T-helper 1 cell treated with Interleukin-12 subunit alpha and Interleukin-12 subunit beta and Interleukin-4 antibody, amounts not matched to agents 30 ng/mL and 1 ng/mL, for 36 hours (primary cell): ENCODE measurements at regions not wholly inside any gene's neighbourhood (a gene's known extent, or its start where the extent isn't known, plus 50 kb on each side); places are given as distances from the start of the nearest gene placed in this dataset.

ENCODE experiments used
- intact Hi-C: fragments of 100-400 bp; cut with micrococcal nuclease; formaldehyde crosslinking; loops from one replicate; pipeline ENCODE4 v1.15.1; 2024

- intact Hi-C loops = no loop called here
These were observed 57.4 kb upstream of the CCDC167 start for GRCh38 chr6:37556881-37557644.

DNA sequence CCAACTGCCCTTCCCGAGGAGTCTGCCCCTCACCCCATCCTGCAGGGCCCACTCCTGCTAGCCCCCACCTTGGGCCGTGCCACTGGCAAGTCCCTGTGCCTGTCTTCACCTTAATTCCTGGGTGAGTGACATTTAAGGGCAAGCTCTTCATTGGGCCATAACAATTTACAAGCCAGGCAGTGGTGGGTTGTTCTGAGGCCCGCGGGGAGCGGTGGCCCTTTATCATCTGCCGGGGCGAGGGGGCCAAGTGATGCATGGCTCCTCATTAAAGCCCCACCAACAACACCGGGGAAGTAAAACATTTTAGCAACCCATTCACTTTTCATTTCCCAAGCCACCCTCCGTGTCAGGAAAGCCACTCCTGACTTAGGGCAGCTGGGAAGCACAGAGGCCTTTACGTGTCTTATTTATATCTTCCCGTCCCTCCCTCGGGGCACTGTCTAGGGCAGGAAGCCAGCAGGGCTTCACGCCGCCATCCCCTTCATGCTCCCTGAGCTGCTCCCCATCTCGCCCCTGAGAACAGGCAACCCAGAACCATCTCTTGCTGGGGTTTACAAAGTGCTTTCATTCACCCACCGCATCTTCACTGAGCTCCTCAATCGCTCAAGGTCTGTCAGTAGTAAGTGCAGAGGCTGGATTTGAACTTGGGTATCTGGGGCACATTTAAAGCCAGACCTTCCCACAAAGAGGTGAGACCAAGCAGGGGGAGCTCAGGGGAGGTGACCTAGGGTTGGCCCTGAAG lies 55.5 kb upstream of the CCDC167 start:
- intact Hi-C loops = no loop called here

GRCh38 chr6:37554480-37554819 lies 54.8 kb upstream of the CCDC167 start:
- intact Hi-C loops = no loop called here

GRCh38 chr6:37552267-37552666 lies 52.6 kb upstream of the CCDC167 start:
- intact Hi-C loops = no loop called here

GRCh38 chr6:37551867-37552266 lies 52.2 kb upstream of the CCDC167 start:
- intact Hi-C loops = no loop called here

DNA sequence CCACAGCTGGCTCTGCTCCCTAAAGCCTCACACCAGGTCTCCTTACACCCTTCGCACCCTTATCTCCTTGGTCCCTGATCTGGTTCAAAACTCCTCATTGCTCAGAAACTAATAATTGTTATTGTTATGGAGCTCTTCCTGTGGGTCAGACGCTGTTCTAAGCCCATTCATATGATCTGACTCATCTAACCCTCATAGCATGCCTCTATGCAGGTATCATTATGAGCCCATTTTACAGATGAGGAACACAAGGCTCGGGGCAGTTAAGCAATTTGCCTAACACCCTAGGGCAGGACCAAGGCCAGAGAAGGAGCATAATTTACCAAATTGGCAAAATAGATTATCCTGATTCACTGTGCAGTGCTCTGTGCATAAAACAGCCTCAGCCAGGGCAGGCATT lies 51.8 kb upstream of the CCDC167 start:
- intact Hi-C loops = no loop called here

DNA sequence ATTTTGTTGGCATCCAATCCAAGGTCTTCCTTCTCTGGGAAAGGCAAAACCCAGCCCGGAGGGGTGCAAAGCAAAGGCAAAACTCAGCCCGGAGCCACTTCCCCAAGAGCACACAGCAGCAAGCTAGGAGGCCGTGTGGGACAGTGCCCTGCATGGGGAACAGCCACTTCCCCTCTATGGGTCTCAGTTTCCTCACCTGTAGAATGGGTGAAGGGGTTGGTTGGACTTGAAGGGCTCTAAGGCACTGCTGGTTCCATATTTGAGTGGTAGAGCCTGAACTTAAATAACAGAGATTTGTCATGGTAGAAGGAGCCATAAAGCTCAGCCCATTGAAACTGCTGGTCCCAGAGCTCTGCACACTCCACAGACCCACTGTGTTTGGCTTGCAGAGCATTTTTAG lies 51.3 kb upstream of the CCDC167 start:
- intact Hi-C loops = no loop called here

DNA sequence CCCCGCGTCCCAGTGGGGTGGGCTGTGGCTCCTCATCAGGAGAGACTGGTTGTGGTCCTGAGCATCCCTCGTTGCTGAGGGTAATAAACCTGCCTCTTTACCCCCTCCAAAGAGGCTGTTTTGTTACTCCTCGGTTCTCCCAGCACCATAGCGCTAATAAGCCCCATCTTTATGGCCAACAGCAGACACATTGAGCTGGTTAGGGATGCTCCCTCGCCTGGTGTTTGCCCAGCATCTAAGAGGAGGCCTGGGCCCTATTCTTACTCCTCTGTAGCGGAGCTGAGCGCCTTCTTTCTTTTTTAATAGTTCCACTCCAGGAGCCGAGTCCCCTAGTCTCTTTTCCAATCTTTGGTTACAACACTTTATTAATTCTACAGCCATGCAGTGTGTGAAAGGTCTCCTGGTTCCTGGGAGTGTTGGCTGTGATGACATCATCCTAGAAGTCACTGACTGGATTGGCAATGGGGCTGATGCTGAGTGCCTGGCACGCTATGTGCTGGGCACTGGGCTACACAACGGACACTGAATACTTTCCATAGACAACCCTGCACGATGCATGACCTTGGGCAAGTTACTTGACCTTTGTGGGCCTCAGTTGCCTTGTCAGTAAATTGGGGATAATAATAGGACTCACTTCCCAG lies 50.6 kb upstream of the CCDC167 start:
- intact Hi-C loops = no loop called here

- intact Hi-C loops = no loop called here
These were observed 49.9 kb upstream of the CCDC167 start for GRCh38 chr6:37549558-37549957.
